ENCODE measurements at regions not wholly inside any gene's neighbourhood (a gene's known extent, or its start where the extent isn't known, plus 50 kb on each side); places are given as distances from the start of the nearest gene placed in this dataset.

DNA sequence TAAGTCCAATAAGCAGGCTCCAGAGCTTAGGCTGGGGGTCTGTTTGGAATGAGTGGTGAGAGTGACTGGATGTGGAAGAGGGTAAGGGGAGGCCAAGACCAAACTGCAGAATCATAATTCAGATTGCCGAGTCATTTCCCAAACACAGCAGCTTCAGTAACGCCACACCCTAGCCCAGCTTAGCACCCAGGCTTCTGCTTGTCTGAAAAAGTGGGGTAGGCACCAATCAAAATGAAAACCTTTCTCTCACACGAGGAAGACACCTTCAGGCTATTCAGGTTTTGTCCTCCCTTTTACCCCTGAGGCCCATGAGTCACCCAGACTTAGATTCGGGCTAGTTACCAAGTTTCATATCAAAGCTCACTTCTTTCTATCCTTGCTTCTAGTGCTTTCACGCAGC lies 306.1 kb downstream of the DAD1 start:
- TF ChIP-seq, protein P1, sequence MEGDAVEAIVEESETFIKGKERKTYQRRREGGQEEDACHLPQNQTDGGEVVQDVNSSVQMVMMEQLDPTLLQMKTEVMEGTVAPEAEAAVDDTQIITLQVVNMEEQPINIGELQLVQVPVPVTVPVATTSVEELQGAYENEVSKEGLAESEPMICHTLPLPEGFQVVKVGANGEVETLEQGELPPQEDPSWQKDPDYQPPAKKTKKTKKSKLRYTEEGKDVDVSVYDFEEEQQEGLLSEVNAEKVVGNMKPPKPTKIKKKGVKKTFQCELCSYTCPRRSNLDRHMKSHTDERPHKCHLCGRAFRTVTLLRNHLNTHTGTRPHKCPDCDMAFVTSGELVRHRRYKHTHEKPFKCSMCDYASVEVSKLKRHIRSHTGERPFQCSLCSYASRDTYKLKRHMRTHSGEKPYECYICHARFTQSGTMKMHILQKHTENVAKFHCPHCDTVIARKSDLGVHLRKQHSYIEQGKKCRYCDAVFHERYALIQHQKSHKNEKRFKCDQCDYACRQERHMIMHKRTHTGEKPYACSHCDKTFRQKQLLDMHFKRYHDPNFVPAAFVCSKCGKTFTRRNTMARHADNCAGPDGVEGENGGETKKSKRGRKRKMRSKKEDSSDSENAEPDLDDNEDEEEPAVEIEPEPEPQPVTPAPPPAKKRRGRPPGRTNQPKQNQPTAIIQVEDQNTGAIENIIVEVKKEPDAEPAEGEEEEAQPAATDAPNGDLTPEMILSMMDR (IDR thresholded peaks at IDR 0.05) = no peak
- no peak for TF ChIP-seq POLR2A (IDR thresholded peaks at IDR 0.05)

All from adrenal gland (tissue), 5 donors.